Muscle of leg (tissue), 3 donors: ENCODE measurements at regions not wholly inside any gene's neighbourhood (a gene's known extent, or its start where the extent isn't known, plus 50 kb on each side); places are given as distances from the start of the nearest gene placed in this dataset.

Experiments
- DNase-seq: peaks from one replicate; pipeline ENCODE4 v3.0.0; 2013
- H3K27ac ChIP-seq: one replicate; pipeline ENCODE4 v1.5.1; 2013; ENCODE audit warnings: mild to moderate bottlenecking, low read length, control low read depth
- H3K27me3 ChIP-seq: one replicate; pipeline ENCODE4 v1.6.1; 2013; ENCODE audit warnings: low read length; ENCODE audit not compliant: control insufficient read depth, insufficient read depth
- H3K36me3 ChIP-seq: one replicate; pipeline ENCODE4 v1.6.1; 2013; ENCODE audit warnings: low read length; ENCODE audit not compliant: control insufficient read depth, insufficient read depth
- H3K4me1 ChIP-seq: one replicate; pipeline ENCODE4 v1.6.1; 2013; ENCODE audit warnings: low read length; ENCODE audit not compliant: control insufficient read depth, insufficient read depth
- H3K4me3 ChIP-seq: one replicate; pipeline ENCODE4 v1.5.1; 2013; ENCODE audit warnings: low read length, control low read depth
- H3K9me3 ChIP-seq: replicated peaks from 2 replicates; pipeline ENCODE4 v1.6.1; 2013; ENCODE audit warnings: low read depth, low read length; ENCODE audit not compliant: control insufficient read depth
- WGBS: methylation state at CpG from one replicate; pipeline ENCODE4 v1.1.5; 2013; ENCODE audit warnings: missing lambda C conversion rate; ENCODE audit not compliant: insufficient coverage; 5-methylcytosine and 5-hydroxymethylcytosine counted together

DNA sequence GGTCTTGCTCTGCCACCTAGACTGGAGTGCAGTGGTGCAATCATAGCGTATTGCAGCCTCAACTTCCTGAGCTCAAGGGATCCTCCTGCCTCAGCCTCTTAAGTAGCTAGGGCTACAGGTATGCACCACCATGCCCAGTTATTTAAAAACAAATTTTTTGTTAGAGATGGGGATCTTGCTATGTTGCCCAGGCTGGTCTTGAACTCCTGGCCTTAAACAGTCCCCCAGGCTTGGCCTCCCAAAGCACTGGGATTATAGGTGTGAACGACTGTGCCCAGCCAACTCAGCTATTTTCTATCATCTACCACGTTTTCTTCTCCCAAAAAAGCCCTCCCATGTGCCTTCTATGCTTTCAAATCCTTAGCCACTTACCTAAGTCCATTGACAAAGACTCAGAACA is 243.7 kb upstream of the SOX4 start:
- Histone ChIP-seq H3K4me1 (peaks cover 7% of the 10 kb centered on the region), H3K36me3 (no peaks in the 10 kb centered on the region), H3K27ac (no peak overlapping the region), H3K9me3 (no peaks in the 10 kb centered on the region), H3K4me3 (no peak overlapping the region), H3K27me3 (no peaks in the 10 kb centered on the region)
- DNase-seq = no peak
- WGBS = 80% methylated on average over 1 of the region's 3 CpGs

DNA sequence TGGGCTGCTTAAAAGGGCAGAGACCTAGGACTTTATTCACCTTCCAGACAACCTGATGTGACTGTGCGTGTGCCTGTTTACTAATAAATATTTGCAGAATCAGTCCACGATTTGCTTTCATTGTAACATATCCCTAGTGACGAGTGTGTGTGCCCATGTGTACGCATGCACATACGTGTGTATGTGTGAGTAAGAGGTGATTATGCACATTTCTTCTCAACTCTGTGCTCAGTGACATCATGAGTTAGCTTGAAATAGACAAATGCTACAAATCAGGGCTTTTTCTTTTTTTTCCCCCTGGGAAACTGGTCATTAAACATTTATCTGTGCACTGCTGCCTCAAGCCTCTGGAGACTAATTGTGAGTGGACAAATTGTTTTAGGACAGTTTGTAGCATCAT is 242.6 kb upstream of the SOX4 start:
- Histone ChIP-seq H3K4me3 (no peak overlapping the region), H3K9me3 (no peaks in the 10 kb centered on the region), H3K4me1 (peaks cover 13% of the 10 kb centered on the region), H3K27ac (no peak overlapping the region), H3K36me3 (no peaks in the 10 kb centered on the region), H3K27me3 (no peaks in the 10 kb centered on the region)
- DNase-seq = no peak
- WGBS = 93% methylated on average over 3 of the region's 5 CpGs

DNA sequence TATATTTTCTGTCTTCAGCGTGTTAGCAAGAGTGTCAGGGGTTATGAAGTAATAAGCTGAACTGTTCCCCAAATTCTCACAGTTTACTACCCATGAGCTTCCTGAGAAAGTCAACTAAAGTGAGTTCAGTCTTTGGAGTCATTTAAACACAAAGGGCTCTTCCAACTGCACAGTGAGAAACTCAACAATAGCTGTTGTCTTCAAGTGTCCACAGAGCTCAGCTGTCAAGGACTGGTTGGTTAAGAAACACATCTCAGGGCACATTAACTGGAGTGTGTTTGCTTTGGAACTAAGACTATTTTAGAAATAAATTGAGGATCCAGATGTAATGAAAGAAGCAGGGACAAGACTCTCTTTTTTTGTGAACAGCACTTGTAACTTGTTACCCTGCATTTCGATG is 241.4 kb upstream of the SOX4 start:
- Histone ChIP-seq H3K27ac (no peak overlapping the region), H3K27me3 (no peaks in the 10 kb centered on the region), H3K36me3 (no peaks in the 10 kb centered on the region), H3K9me3 (no peaks in the 10 kb centered on the region), H3K4me1 (peaks cover 13% of the 10 kb centered on the region), H3K4me3 (no peak overlapping the region)
- no CpG with 5 or more reads among the region's 2 CpGs for WGBS
- no peak for DNase-seq

DNA sequence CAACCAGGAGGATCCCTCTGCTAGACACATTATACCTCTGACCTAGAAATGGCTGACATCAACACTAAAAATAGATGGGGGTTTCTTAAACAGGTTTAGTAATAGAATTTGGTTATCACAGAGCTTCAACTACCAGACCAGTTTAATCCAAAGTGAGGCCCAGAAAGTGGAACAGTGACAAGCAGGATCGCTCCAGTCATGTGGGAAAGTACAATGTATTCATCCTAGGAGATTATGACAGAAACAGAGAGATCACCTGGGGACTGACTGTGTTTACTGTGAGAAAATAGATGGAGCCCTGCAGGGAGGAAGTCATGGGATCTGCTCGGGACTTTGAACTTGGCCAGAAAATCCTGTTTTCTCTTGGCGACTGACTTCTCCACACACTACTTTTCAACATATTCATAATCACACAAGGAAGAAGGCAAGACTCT is 238.7 kb upstream of the SOX4 start:
- Histone ChIP-seq H3K27me3 (no peaks in the 10 kb centered on the region), H3K27ac (no peak overlapping the region), H3K4me3 (no peak overlapping the region), H3K36me3 (no peaks in the 10 kb centered on the region), H3K4me1 (peaks cover 6% of the 10 kb centered on the region), H3K9me3 (no peaks in the 10 kb centered on the region)
- DNase-seq = peak; percentile 35
- 83% methylated on average over 1 of the region's 3 CpGs for WGBS

DNA sequence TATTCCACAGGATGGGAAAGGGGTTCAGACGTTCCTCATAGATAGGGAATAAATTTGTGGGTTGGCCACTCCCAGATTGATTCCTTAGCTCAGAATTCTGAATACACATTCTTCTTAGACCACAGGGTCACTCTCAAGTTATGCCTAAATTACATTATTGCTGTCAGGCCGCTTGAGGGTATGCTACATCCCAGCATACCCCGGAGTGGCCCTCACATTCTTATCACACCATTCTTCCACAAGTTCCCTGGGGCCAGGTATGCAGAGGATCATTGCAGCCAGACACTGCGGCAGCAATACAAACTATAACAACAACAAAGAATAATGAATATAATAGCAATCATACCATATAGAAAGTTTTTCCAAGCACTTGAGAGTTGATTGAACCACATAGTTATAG is 237.9 kb upstream of the SOX4 start:
- DNase-seq = no peak
- Histone ChIP-seq H3K4me1 (peaks cover 6% of the 10 kb centered on the region), H3K9me3 (no peaks in the 10 kb centered on the region), H3K36me3 (no peaks in the 10 kb centered on the region), H3K4me3 (no peak overlapping the region), H3K27me3 (no peaks in the 10 kb centered on the region), H3K27ac (no peak overlapping the region)
- 73% methylated on average over 2 of the region's 4 CpGs for WGBS

DNA sequence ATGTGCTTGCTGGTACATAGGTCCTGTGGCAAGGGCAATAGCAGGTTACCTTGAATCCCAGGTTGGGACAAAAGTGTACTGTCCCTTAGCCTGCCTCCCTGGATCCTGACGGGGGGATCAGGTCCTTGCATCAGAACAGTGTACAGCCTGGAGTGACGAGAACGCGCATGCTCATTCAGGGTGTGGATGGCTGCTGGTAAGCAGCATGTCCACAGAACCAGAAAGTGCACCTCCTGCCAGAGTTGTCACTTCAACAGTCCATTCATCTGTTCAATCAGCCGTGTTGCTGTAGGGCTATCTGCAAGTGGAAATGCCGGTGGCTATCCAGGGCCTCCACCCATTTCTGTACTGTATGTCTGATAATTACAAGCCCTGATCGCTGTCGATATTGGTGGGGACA is 236.3 kb upstream of the SOX4 start:
- 80% methylated on average over 3 of the region's 8 CpGs for WGBS
- Histone ChIP-seq H3K27me3 (no peaks in the 10 kb centered on the region), H3K27ac (no peak overlapping the region), H3K36me3 (no peaks in the 10 kb centered on the region), H3K4me3 (no peak overlapping the region), H3K9me3 (no peaks in the 10 kb centered on the region), H3K4me1 (peaks cover 8% of the 10 kb centered on the region)
- DNase-seq = no peak

DNA sequence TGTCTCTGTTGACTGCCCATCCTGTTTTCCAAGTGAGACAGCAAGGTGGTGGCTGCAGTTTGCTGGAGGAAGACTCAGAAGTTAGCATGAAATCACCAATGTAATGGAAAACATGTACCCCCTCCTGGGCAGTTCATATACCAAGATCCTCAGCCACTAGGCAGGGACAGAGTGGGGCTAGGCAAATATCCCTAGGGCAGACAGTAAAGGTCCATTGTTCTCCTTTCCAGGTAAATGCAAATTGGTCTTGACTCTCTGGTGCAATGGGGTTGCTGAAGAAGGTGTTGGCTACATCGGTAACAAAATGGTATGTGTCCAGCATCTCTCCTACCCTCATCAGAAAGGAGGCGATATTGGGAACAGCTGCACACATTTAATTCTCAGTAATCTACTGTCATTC is 233.6 kb upstream of the SOX4 start:
- Histone ChIP-seq H3K4me1 (peaks cover 8% of the 10 kb centered on the region), H3K4me3 (no peak overlapping the region), H3K9me3 (no peaks in the 10 kb centered on the region), H3K27ac (no peak overlapping the region), H3K27me3 (no peaks in the 10 kb centered on the region), H3K36me3 (no peaks in the 10 kb centered on the region)
- DNase-seq = no peak
- WGBS = 100% methylated on average over 1 of the region's 2 CpGs

DNA sequence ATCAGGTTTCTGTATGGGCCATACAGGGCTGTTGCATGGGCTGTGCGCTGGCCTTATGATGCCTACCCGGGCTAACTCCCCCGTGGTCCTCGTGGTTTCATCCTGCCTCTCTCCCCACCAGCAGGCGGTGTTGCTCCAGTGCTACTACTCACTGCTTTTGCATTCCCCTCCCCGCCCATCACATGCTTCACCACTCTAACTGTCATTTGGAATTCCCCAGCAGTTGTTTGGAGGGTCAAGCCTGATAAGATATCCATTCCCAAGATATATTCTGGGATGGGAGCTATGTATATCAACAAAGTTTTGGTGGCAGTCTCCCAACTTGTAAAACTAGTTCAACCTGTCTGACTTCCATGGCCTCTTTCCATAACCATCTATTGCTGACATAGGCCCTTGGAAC is 233.2 kb upstream of the SOX4 start:
- 98% methylated on average over 5 of the region's 6 CpGs for WGBS
- no peak overlapping the region for H3K27ac ChIP-seq
- H3K36me3 ChIP-seq = no peaks in the 10 kb centered on the region
- no peaks in the 10 kb centered on the region for H3K27me3 ChIP-seq
- H3K4me1 ChIP-seq = peaks cover 6% of the 10 kb centered on the region
- peak; percentile 13 for DNase-seq
- no peaks in the 10 kb centered on the region for H3K9me3 ChIP-seq
- H3K4me3 ChIP-seq = no peak overlapping the region

DNA sequence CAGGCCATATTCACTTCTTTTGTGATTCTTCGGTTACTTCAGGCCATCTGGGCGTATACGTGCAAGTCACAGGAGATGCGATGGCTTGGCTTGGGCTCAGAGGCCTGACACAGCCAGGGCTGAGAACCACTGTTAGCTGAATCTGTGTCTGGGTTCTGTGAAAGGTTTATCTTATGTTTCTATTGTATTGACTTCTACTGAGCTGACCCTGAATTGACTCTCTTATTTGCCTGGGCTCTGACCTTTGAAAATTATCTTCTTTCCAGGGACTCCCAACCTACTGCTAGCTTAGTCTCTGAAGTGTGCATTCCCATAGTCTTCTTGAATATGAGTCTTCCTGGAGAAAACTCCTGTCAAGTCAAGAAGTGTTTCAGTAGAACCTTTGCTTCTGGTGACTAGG is 226.4 kb upstream of the SOX4 start:
- Histone ChIP-seq H3K27me3 (no peaks in the 10 kb centered on the region), H3K27ac (no peak overlapping the region), H3K9me3 (no peaks in the 10 kb centered on the region), H3K4me3 (no peak overlapping the region), H3K36me3 (no peaks in the 10 kb centered on the region), H3K4me1 (peaks cover 10% of the 10 kb centered on the region)
- DNase-seq = no peak
- whole genome bisulfite sequencing = 94% methylated on average over 3 of the region's 4 CpGs

DNA sequence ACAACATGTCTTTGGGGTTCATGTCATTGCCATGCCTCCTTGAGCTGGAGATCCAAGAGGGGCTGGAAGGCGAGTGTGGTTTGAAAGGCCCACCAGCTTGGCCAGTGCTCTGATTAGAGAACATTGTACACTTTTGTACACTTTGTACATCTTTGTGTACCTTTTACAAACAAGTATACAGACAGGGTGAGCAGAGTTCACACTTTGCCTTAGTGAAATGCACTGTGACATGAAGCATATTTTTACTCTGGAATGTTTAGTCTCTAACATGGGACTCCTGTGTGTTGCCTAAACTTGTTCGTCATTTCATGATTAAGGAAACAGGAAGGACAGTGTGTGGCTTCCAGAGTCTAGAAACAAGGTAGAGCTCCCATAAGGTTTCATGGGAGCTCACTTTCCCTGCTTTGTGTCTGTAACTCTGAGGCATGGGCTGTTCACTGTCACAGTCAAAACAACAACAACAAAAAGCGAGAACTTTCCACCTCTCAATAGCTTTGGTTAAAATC is 225.8 kb upstream of the SOX4 start:
- no peaks in the 10 kb centered on the region for H3K27me3 ChIP-seq
- no peaks in the 10 kb centered on the region for H3K36me3 ChIP-seq
- no peak overlapping the region for H3K27ac ChIP-seq
- H3K9me3 ChIP-seq = no peaks in the 10 kb centered on the region
- peaks cover 10% of the 10 kb centered on the region for H3K4me1 ChIP-seq
- no peak overlapping the region for H3K4me3 ChIP-seq
- 100% methylated on average over 1 of the region's 3 CpGs for WGBS
- no peak for DNase-seq

DNA sequence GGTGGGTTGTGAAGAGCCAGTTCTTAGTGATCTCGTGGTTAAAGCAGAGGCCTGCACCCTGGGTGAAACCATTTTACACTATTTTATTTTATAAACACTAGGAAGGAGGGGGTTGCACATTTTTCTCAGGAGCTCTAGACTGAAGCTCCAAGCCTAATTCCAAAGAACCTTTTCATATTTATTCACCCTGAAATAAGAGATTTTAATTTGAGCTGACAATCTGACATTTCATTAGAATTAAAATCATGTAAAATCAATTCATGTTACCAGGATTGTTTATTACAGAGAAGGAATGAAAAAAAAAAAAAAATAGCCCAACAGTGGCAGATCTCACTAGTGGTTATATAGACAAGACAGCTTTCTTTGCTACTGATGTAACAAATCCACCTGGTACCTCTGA is 222.5 kb upstream of the SOX4 start:
- no peak overlapping the region for H3K4me3 ChIP-seq
- H3K27ac ChIP-seq = peak overlapping the region; percentile 59
- no peak for DNase-seq
- H3K9me3 ChIP-seq = no peaks in the 10 kb centered on the region
- H3K27me3 ChIP-seq = no peaks in the 10 kb centered on the region
- peaks cover 10% of the 10 kb centered on the region for H3K4me1 ChIP-seq
- no peaks in the 10 kb centered on the region for H3K36me3 ChIP-seq
- no CpG with 5 or more reads among the region's 1 CpG for WGBS
